ENCODE measurements at regions not wholly inside any gene's neighbourhood (a gene's known extent, or its start where the extent isn't known, plus 50 kb on each side); places are given as distances from the start of the nearest gene placed in this dataset.

DNA sequence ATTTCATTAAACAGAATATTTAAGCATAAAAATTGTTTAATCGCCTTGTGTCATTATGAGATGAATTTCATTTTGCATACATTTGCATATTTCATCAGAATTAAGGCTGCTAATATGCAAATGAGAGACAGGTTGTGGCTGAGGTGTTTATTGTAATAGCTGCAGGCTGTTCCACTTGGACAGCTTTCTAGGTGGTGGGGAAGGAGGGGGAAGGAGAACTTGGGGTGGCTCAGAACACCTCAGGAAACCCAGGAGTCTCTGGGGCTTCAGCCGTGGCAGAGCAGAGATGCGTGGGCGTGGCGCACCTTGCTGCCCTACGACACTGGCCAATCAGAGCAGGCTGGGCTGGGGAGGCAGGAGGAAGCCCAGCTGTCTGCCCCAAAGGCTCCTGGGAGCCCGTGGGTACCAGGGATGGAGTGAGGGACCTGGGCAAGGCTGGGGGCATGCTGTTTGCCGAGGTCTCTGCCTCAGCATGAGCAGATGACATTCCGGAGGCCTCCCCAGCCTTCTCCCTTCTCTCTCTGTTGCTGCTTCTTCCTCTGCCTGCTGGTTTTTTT lies 542.9 kb downstream of the MN1 start:
- Histone ChIP-seq H3K9me3 (replicated peaks; ENCODE audit: insufficient read depth, low read length) (no peaks in the 10 kb centered on the region), H3K4me2 (ENCODE audit: low read depth, low read length) (no peak overlapping the region), H4K20me1 (ENCODE audit: insufficient read depth, low read length) (no peaks in the 10 kb centered on the region), H3K27ac (ENCODE audit: low read length) (no peak overlapping the region), H3K79me2 (ENCODE audit: low read length) (no peaks in the 10 kb centered on the region), H3K27me3 (replicated peaks; ENCODE audit: insufficient read depth, low read length) (peaks cover 50% of the 10 kb centered on the region), H3K36me3 (replicated peaks; ENCODE audit: insufficient read depth, low read length) (no peaks in the 10 kb centered on the region), H3K4me3 (ENCODE audit: low read length) (no peak overlapping the region), H3F3A (ENCODE audit: insufficient read depth, low read length) (no peaks in the 10 kb centered on the region), H3K9me2 (replicated peaks; ENCODE audit: insufficient read depth, low read length) (no peaks in the 10 kb centered on the region), H2AFZ (ENCODE audit: low read length) (no peak overlapping the region), H3K9ac (ENCODE audit: low read length) (no peak overlapping the region), H3K4me1 (ENCODE audit: low read length) (no peaks in the 10 kb centered on the region)
- TF ChIP-seq EZH2 (optimal IDR thresholded peaks at IDR 0.05; ENCODE audit: low read depth, low read length), result no peak
- TF ChIP-seq, protein P1, sequence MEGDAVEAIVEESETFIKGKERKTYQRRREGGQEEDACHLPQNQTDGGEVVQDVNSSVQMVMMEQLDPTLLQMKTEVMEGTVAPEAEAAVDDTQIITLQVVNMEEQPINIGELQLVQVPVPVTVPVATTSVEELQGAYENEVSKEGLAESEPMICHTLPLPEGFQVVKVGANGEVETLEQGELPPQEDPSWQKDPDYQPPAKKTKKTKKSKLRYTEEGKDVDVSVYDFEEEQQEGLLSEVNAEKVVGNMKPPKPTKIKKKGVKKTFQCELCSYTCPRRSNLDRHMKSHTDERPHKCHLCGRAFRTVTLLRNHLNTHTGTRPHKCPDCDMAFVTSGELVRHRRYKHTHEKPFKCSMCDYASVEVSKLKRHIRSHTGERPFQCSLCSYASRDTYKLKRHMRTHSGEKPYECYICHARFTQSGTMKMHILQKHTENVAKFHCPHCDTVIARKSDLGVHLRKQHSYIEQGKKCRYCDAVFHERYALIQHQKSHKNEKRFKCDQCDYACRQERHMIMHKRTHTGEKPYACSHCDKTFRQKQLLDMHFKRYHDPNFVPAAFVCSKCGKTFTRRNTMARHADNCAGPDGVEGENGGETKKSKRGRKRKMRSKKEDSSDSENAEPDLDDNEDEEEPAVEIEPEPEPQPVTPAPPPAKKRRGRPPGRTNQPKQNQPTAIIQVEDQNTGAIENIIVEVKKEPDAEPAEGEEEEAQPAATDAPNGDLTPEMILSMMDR (IDR thresholded peaks at IDR 0.05; ENCODE audit: low read length), result no peak
- no peak for DNase-seq

DNA sequence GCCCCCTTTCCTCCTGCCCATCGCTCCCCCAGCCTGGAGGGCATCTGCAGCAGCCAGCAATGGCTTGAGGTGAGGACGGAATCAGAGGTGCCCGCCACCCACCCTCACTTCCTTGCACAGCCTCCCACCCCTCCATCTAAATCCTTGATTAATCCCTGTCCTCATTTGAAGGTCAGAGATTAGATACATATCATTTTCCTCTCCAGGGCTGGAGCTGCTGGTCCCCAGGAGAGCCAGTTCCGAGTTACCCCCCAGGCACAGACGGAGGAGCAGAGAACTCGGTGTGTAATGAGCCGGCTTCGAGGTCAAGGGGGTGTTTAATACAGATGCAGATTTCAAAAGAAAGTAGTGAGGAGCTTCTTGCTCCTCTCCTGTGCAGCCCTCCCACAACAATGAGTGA lies 542.1 kb downstream of the MN1 start:
- no peak overlapping the region for H3K4me3 ChIP-seq (ENCODE audit: low read length)
- no peaks in the 10 kb centered on the region for H3F3A ChIP-seq (ENCODE audit: insufficient read depth, low read length)
- no peaks in the 10 kb centered on the region for H3K9me3 ChIP-seq (replicated peaks; ENCODE audit: insufficient read depth, low read length)
- no peaks in the 10 kb centered on the region for H3K4me1 ChIP-seq (ENCODE audit: low read length)
- H3K79me2 ChIP-seq (ENCODE audit: low read length), result no peaks in the 10 kb centered on the region
- no peak for DNase-seq
- H3K4me2 ChIP-seq (ENCODE audit: low read depth, low read length), result no peak overlapping the region
- H3K27me3 ChIP-seq (replicated peaks; ENCODE audit: insufficient read depth, low read length), result peaks cover 52% of the 10 kb centered on the region
- H3K27ac ChIP-seq (ENCODE audit: low read length), result no peak overlapping the region
- no peaks in the 10 kb centered on the region for H3K36me3 ChIP-seq (replicated peaks; ENCODE audit: insufficient read depth, low read length)
- H3K9ac ChIP-seq (ENCODE audit: low read length), result no peak overlapping the region
- H4K20me1 ChIP-seq (ENCODE audit: insufficient read depth, low read length), result no peaks in the 10 kb centered on the region
- TF ChIP-seq, protein P1 (IDR thresholded peaks at IDR 0.05; ENCODE audit: low read length), result no peak
- TF ChIP-seq EZH2phosphoT487 (IDR thresholded peaks at IDR 0.05; ENCODE audit: low read length), result no peak
- no peak overlapping the region for H2AFZ ChIP-seq (ENCODE audit: low read length)
- no peaks in the 10 kb centered on the region for H3K9me2 ChIP-seq (replicated peaks; ENCODE audit: insufficient read depth, low read length)

DNA sequence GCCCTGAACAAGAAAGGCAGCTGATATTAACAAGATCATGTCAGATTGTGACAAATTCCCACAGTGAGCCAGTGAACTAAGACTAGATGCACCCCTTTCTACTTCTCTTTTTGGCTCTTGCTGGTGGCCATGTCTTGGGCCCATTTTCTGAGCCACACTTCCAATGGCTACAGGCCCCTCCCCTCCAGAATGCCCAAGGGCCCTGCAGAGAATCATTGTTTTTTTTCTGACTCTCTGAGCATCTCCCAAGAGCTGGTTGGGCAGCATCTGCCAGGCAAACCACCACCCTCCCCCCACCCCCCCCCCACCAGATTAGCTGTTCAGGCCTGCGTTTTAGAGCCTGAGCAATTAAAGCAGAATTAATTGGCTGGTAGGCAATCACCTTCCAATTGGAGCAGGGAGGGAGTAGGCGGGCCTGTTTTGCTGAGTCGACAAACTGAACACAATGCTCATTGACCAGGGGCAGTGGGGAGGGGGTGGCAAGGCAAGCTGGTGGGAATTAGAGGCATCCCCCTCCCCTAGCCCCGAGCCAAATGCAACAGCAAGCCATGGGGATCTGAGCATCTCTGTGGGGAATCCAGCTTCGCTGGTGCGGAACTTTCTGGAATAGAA lies 541.4 kb downstream of the MN1 start:
- H2AFZ ChIP-seq (ENCODE audit: low read length), result no peak overlapping the region
- H3K9me2 ChIP-seq (replicated peaks; ENCODE audit: insufficient read depth, low read length), result no peaks in the 10 kb centered on the region
- H3F3A ChIP-seq (ENCODE audit: insufficient read depth, low read length), result no peaks in the 10 kb centered on the region
- no peak overlapping the region for H3K27ac ChIP-seq (ENCODE audit: low read length)
- H3K36me3 ChIP-seq (replicated peaks; ENCODE audit: insufficient read depth, low read length), result no peaks in the 10 kb centered on the region
- no peaks in the 10 kb centered on the region for H4K20me1 ChIP-seq (ENCODE audit: insufficient read depth, low read length)
- no peak for TF ChIP-seq EZH2phosphoT487 (IDR thresholded peaks at IDR 0.05; ENCODE audit: low read length)
- no peak for TF ChIP-seq EZH2 (optimal IDR thresholded peaks at IDR 0.05; ENCODE audit: low read depth, low read length)
- TF ChIP-seq, protein P1 (IDR thresholded peaks at IDR 0.05; ENCODE audit: low read length), result no peak
- no peak overlapping the region for H3K9ac ChIP-seq (ENCODE audit: low read length)
- H3K27me3 ChIP-seq (replicated peaks; ENCODE audit: insufficient read depth, low read length), result peaks cover 54% of the 10 kb centered on the region
- H3K4me2 ChIP-seq (ENCODE audit: low read depth, low read length), result no peak overlapping the region
- no peak for DNase-seq
- no peaks in the 10 kb centered on the region for H3K79me2 ChIP-seq (ENCODE audit: low read length)
- no peaks in the 10 kb centered on the region for H3K9me3 ChIP-seq (replicated peaks; ENCODE audit: insufficient read depth, low read length)
- no peak overlapping the region for H3K4me3 ChIP-seq (ENCODE audit: low read length)
- H3K4me1 ChIP-seq (ENCODE audit: low read length), result no peaks in the 10 kb centered on the region

All from MM.1S (cell line).